GM19035 (cell line): ENCODE measurements at regions not wholly inside any gene's neighbourhood (a gene's known extent, or its start where the extent isn't known, plus 50 kb on each side); places are given as distances from the start of the nearest gene placed in this dataset.
"Not testable (repeated sequence)": the region's sequence is repeated elsewhere in the genome, so short reads cannot be mapped to it uniquely, and the experiment has no call there.

Experiments
- ATAC-seq: cut with Tn5 transposase; IDR thresholded peaks from one replicate; pipeline ENCODE4 v1.9.1; 2021; ENCODE audit not compliant: unreplicated experiment

GRCh38 chr5:89583534-89583933 lies 700.5 kb upstream of the MEF2C start:
- ATAC-seq: no peak

DNA sequence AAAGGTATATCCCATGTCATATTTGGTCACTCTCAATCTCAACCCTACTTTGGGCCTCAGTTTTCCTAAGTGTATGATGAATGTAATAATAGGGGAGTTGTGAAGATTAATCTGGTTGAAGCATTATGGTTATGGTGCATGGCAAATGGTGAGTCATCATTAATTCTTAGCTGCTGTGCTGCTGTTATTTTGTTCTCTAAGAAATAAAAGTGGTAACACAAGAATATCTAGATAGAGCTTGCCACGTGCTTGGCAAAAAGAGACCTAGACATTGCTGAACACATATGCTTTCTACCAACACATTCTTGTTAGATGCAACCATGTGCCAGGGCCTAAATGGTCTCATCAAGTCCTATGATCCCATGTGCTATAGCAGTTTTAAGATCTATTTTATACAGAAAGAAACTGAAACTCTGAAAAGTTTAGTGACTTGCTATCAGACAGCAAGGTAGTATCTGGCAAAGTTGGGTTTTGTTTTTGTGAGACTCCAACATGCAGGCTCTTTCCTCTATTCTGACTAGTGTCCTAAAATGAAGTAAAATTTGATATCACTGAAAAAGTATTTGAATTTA lies 699.9 kb upstream of the MEF2C start:
- no peak for ATAC-seq

DNA sequence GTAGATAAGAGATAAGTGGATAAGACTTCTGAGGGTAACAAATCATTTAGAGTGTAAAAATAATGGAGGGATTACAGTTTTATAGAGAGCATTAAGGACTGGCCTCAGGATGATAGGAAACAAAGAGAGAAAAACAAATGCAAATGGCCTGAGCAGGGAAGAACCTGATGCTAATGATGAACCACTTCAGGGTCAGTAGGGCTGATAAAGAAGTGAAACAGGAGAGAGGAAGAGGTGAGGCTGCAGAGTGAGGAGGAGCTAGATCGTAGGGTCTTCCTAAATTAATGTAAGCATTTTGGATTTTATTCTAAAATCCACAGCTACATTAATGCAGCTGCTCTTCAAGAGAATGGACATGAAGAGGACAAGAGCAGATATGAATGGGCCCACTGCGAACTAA lies 698.0 kb upstream of the MEF2C start:
- ATAC-seq: no peak

DNA sequence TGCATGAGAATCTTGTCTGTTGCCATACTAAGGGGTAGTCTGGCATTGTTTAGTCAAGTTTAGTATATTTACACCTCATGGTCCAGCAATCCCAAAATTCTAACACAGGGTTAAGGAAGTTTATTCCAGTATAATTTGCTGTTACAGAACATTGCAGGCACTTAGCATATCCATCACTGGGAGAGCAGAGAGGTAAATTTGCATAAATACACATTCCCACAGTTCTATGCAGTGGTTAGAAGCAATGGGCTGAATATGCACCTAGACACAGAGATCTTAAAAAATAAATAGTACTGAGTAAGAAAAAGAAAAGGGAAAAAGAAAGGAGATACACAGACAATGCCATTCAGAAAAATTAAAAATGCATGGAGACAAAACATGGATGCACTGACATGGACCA lies 692.3 kb upstream of the MEF2C start:
- ATAC-seq: no peak

GRCh38 chr5:89573345-89573744 lies 690.4 kb upstream of the MEF2C start:
- ATAC-seq: no peak

GRCh38 chr5:89572696-89573095 lies 689.7 kb upstream of the MEF2C start:
- no peak for ATAC-seq

DNA sequence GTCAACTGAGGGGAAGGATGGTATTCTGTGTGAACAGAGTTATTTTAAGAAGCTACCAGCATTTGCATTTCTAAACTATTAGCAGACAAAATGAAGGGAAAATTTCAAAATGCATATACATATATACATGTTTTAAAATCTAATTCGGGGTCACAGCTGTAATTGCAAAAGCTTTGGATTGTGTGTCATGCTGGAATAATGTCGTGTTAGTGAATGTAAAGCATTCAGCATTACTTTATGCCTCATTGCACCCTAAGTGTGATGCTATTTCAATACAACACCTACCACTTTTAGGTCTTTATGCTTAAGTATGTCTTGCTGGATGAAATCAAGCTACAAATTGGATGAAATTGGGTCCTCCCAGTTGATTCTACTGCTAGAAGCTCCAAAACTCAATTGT lies 687.6 kb upstream of the MEF2C start:
- no peak for ATAC-seq

DNA sequence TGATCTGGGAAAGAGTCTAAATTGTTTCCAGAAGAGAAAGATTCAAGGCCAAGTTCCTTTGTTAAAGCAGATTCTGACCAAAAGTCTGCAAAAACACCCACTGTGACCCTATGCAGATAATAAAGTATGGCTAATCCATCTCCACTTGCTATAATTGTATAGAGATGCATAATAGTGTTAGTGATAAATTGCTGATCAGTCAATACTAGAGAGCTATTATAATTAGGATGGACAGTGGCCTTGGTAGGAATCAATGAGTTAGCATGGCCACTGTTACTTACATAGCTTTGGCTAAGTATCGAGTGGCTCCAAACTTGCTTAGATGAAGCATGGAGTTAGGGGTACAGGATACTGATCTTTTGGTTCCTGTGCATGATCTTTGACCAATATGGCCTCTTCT lies 683.4 kb upstream of the MEF2C start:
- no peak for ATAC-seq

- no peak for ATAC-seq
Observed at GRCh38 chr5:89560696-89561095, 677.7 kb upstream of the MEF2C start.

- ATAC-seq: no peak
Observed at GRCh38 chr5:89556215-89556913, 673.4 kb upstream of the MEF2C start.

- ATAC-seq: no peak
Observed at GRCh38 chr5:89546657-89547056, 663.7 kb upstream of the MEF2C start.

- no peak for ATAC-seq
Observed at GRCh38 chr5:89545626-89546025, 662.6 kb upstream of the MEF2C start.

DNA sequence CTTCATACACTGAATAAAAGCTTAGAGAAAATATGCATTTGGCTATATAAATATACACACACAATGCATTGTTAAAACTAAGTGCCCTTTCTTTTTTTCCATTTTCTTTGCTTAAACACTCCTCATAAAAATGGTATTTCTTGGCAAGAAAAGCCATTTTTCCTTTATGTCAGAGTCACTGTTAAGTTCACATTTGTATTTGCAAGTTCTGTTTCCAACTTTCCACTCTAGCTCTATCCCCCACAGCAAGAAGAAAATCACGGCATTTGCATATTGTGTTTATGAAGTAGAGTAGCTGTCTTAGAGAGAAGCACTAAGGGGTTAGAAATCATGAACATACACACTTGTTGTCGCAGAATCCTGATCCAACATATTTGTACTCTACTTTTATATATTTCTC lies 662.1 kb upstream of the MEF2C start:
- no peak for ATAC-seq

GRCh38 chr5:89542736-89543135 lies 659.8 kb upstream of the MEF2C start:
- ATAC-seq: no peak

- no peak for ATAC-seq
Observed at GRCh38 chr5:89537800-89538199, 654.8 kb upstream of the MEF2C start.

GRCh38 chr5:89536020-89536419 lies 653.0 kb upstream of the MEF2C start:
- ATAC-seq: no peak

DNA sequence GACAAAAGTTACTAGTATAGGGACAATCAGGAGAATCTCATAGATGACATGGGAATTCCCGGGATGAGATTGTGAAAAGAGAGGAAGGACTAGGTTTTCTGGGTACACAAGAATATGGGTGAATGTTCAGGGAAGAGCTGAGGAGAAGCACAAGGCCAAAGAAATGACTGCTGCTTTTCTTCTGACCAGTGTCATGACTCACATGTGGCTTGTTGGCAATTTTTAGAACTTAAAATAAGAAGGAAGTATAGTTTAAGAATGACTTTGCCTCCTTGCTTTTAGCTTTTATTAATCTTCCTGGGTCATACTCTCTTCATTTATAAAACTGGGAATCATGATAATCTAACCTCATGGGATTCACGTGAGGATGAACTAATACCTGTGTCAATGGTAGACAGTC lies 652.4 kb upstream of the MEF2C start:
- no peak for ATAC-seq

DNA sequence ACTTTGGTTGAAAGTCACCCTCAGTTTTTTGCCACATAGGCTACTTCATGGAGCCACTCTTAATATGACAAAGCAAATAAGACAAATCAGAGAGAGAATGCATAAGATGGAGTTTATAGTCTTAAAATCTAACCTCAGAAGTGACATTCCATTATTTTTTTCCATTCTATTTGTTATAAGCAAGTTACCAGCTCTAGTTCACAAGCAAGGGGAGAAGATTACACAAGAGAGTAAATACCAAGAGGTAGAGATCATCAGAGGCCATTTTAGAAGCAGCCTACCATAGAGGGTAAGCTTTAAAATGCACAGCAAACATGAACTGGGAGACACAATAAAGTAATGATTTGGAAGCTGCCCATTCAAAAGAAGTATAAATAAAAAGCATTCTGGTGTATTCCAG lies 651.3 kb upstream of the MEF2C start:
- no peak for ATAC-seq

DNA sequence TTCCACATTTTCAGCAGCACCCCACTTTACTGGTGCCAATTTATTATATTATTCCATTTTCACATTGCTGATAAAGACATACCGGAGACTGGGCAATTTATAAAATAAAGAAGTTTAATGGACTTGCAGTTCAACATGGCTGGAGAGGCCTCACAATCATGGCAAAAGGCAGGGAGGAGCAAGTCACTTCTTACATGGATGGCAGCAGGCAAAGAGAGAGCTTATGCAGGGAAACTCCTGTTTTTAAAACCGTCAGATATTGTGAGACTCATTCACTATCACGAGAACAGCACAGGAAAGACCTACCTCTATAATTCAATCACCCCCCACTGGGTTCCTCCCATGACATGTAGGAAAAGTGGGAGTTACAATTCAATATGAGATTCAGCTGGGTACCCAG lies 641.8 kb upstream of the MEF2C start:
- ATAC-seq: no peak

GRCh38 chr5:89523867-89524266 lies 640.9 kb upstream of the MEF2C start:
- not testable (repeated sequence) for ATAC-seq

DNA sequence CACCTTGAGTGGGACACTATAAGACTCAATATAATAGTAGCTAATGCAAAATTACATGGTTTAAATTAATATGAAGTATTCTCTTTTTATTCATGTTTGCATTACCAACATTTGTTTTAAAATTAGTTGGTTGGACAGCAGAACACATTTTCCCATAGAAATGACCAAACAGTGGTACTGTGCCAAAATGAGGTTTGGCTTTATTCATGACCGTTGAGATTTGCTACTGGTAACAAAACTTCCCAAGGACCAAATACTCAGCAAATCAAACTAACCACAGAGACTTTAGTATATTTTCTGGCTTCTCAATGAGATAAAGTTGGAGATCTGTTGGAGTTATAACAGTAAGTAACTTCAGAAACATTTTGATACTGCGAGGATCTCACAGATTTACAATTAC lies 637.8 kb upstream of the MEF2C start:
- ATAC-seq: no peak

GRCh38 chr5:89513299-89514044 lies 630.5 kb upstream of the MEF2C start:
- ATAC-seq: no peak
